OCI-LY7 (cell line): ENCODE measurements at regions not wholly inside any gene's neighbourhood (a gene's known extent, or its start where the extent isn't known, plus 50 kb on each side); places are given as distances from the start of the nearest gene placed in this dataset.
"Not testable (repeated sequence)": the region's sequence is repeated elsewhere in the genome, so short reads cannot be mapped to it uniquely, and the experiment has no call there.

ENCODE experiments used
- CTCF ChIP-seq: fragments of 200-600 bp; sonication (generic); conservative IDR thresholded peaks from 2 replicates; pipeline ENCODE4 v1.5.1; 2014; ENCODE audit warnings: mild to moderate bottlenecking, antibody characterized with exemption, low read length, moderate library complexity, mixed read lengths
- EZH2phosphoT487 ChIP-seq: fragments of 200-600 bp; sonication (generic); IDR thresholded peaks from 2 replicates; pipeline ENCODE4 v1.6.1; 2018; ENCODE audit warnings: low read depth, borderline replicate concordance, mild to moderate bottlenecking, mixed run types, antibody characterized with exemption, low read length, moderate library complexity, mixed read lengths

GRCh38 chr21:6153154-6153553 lies 4368.2 kb upstream of the TPTE start:
- not testable (repeated sequence) for TF ChIP-seq CTCF, EZH2phosphoT487
